ENCODE measurements at regions not wholly inside any gene's neighbourhood (a gene's known extent, or its start where the extent isn't known, plus 50 kb on each side); places are given as distances from the start of the nearest gene placed in this dataset.
"Not testable (repeated sequence)": the region's sequence is repeated elsewhere in the genome, so short reads cannot be mapped to it uniquely, and the experiment has no call there.

DNA sequence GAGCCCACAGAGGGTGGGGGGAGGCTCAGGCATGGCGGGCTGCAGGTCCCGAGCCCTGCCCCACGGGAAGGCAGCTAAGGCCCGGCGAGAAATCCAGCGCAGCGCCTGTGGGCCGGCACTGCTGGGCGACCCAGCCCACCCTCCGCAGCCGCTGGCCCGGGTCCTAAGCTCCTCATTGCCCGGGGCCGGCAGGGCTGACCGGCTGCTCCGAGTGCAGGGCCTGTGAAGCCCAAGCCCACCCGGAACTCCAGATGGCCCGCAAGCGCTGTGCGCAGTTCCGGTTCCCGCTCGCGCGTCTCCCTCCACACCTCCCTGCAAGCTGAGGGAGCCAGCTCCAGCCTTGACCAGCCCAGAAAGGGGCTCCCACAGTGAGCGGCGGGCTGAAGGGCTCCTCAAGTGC is 129.8 kb upstream of the CADM1 start:
- H3K27me3 ChIP-seq (ENCODE audit: control insufficient read depth in 3 of 3, insufficient read depth in 3 of 3, low read depth in 1 of 3, low read length in 3 of 3); H3K18ac ChIP-seq (ENCODE audit: low read length); DNase-seq (ENCODE audit: low spot score); H4K8ac ChIP-seq (ENCODE audit: low read depth, low read length); H3K4me3 ChIP-seq (ENCODE audit: low read length in 2 of 2); H3K4ac ChIP-seq (ENCODE audit: low read length); H3K14ac ChIP-seq (ENCODE audit: low read length); H3K36me3 ChIP-seq (replicated peaks in 1 of 2; ENCODE audit: control insufficient read depth in 2 of 2, insufficient read depth in 2 of 2, low read length in 2 of 2); H3K9me3 ChIP-seq (replicated peaks in 1 of 2; ENCODE audit: control insufficient read depth in 2 of 2, insufficient read depth in 1 of 2, low read depth in 1 of 2, low read length in 2 of 2); H2BK120ac ChIP-seq (ENCODE audit: low read depth, low read length); H2AFZ ChIP-seq (ENCODE audit: low read length); H3K23ac ChIP-seq (ENCODE audit: low read depth, low read length, poor library complexity); H2BK15ac ChIP-seq (ENCODE audit: low read length); H2BK5ac ChIP-seq (ENCODE audit: low read length); H3K9ac ChIP-seq (ENCODE audit: low read depth, low read length, poor library complexity); H2AK5ac ChIP-seq (ENCODE audit: low read depth, low read length); H3K27ac ChIP-seq (replicated peaks; ENCODE audit: low read length); H4K91ac ChIP-seq (ENCODE audit: low read depth, low read length, poor library complexity); H3K4me2 ChIP-seq (ENCODE audit: insufficient read depth, low read length, poor library complexity, severe bottlenecking); H3K79me1 ChIP-seq (ENCODE audit: low read depth, low read length); H2BK12ac ChIP-seq (ENCODE audit: low read length): not testable (repeated sequence)
- no CpG with 5 or more reads among the region's 27 CpGs for WGBS, 2 donors (ENCODE audit: extremely low coverage in 2 of 2, insufficient read length in 2 of 2, insufficient replicate concordance in 1 of 2)
- H3K4me1 ChIP-seq (ENCODE audit: control insufficient read depth in 2 of 2, insufficient read depth in 1 of 2, low read depth in 1 of 2, low read length in 2 of 2), result peaks cover 1 to 17% of the 10 kb centered on the region in 2 donors

DNA sequence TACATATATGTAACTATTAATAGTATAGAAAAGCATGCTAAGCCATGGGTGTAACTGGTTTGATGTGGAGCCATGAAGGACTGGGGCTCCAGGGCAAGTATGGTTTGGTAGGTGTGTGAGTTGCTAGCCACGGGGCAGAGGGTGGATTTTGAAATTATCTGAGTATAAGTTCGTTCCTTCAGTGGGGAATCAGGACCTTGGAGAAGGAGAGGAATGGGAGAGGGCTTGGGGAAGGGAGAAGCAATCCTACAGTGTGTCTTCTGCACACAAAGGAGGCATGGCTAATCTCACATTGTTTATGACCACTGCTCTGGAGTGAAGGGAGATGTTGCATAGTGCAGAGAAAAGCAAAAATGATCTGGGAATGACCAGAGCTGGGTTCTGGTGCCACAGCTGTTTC is 127.8 kb upstream of the CADM1 start:
- H3K36me3 ChIP-seq (replicated peaks in 1 of 2; ENCODE audit: control insufficient read depth in 2 of 2, insufficient read depth in 2 of 2, low read length in 2 of 2), result no peaks in the 10 kb centered on the region
- no peak overlapping the region for H4K91ac ChIP-seq (ENCODE audit: low read depth, low read length, poor library complexity)
- H3K4me1 ChIP-seq (ENCODE audit: control insufficient read depth in 2 of 2, insufficient read depth in 1 of 2, low read depth in 1 of 2, low read length in 2 of 2), result peaks cover 1 to 17% of the 10 kb centered on the region in 2 donors
- no peak overlapping the region for H3K4me2 ChIP-seq (ENCODE audit: insufficient read depth, low read length, poor library complexity, severe bottlenecking)
- H3K9me3 ChIP-seq (replicated peaks in 1 of 2; ENCODE audit: control insufficient read depth in 2 of 2, insufficient read depth in 1 of 2, low read depth in 1 of 2, low read length in 2 of 2), result no peaks in the 10 kb centered on the region
- no peak overlapping the region for H3K18ac ChIP-seq (ENCODE audit: low read length)
- H3K9ac ChIP-seq (ENCODE audit: low read depth, low read length, poor library complexity), result no peak overlapping the region
- no peak overlapping the region for H2BK12ac ChIP-seq (ENCODE audit: low read length)
- no peak overlapping the region for H3K27ac ChIP-seq (replicated peaks; ENCODE audit: low read length)
- H3K23ac ChIP-seq (ENCODE audit: low read depth, low read length, poor library complexity), result no peak overlapping the region
- H3K14ac ChIP-seq (ENCODE audit: low read length), result no peak overlapping the region
- no peak overlapping the region for H3K4me3 ChIP-seq (ENCODE audit: low read length in 2 of 2)
- no CpG with 5 or more reads among the region's 2 CpGs for WGBS, 2 donors (ENCODE audit: extremely low coverage in 2 of 2, insufficient read length in 2 of 2, insufficient replicate concordance in 1 of 2)
- H3K4ac ChIP-seq (ENCODE audit: low read length), result no peak overlapping the region
- no peak overlapping the region for H2BK15ac ChIP-seq (ENCODE audit: low read length)
- H3K27me3 ChIP-seq (ENCODE audit: control insufficient read depth in 3 of 3, insufficient read depth in 3 of 3, low read depth in 1 of 3, low read length in 3 of 3), result no peaks in the 10 kb centered on the region
- H3K79me1 ChIP-seq (ENCODE audit: low read depth, low read length), result no peaks in the 10 kb centered on the region
- no peak overlapping the region for H2AFZ ChIP-seq (ENCODE audit: low read length)
- H2BK5ac ChIP-seq (ENCODE audit: low read length), result no peak overlapping the region
- no peak overlapping the region for H2AK5ac ChIP-seq (ENCODE audit: low read depth, low read length)
- H2BK120ac ChIP-seq (ENCODE audit: low read depth, low read length), result no peak overlapping the region
- DNase-seq (ENCODE audit: low spot score), result no peak
- H4K8ac ChIP-seq (ENCODE audit: low read depth, low read length), result no peak overlapping the region

DNA sequence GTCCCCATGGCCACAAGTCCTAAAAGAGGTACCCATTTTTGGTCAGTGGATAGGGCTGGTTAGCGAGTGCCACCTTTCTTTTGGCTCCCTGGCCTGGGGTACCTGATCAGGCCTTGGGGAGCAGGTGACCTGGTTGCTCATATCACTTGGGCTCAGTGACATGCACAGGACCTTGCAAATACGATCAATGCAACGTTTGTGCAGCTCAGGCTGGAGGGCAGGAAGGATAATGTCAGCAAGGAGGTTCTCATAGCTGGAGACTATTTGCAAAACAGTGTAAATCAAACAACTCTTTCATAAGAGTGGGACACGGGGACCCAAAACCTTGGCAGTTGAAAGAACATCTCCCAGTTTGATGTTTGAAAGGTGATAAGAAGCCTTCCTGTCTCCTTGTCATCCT is 127.4 kb upstream of the CADM1 start:
- Histone ChIP-seq H3K4me3 (ENCODE audit: low read length in 2 of 2) (no peak overlapping the region), H2AK5ac (ENCODE audit: low read depth, low read length) (no peak overlapping the region), H3K9me3 (replicated peaks in 1 of 2; ENCODE audit: control insufficient read depth in 2 of 2, insufficient read depth in 1 of 2, low read depth in 1 of 2, low read length in 2 of 2) (no peaks in the 10 kb centered on the region), H2BK15ac (ENCODE audit: low read length) (no peak overlapping the region), H3K36me3 (replicated peaks in 1 of 2; ENCODE audit: control insufficient read depth in 2 of 2, insufficient read depth in 2 of 2, low read length in 2 of 2) (no peaks in the 10 kb centered on the region), H2BK12ac (ENCODE audit: low read length) (no peak overlapping the region), H3K9ac (ENCODE audit: low read depth, low read length, poor library complexity) (no peak overlapping the region), H4K8ac (ENCODE audit: low read depth, low read length) (no peak overlapping the region), H3K79me1 (ENCODE audit: low read depth, low read length) (no peaks in the 10 kb centered on the region), H2BK5ac (ENCODE audit: low read length) (no peak overlapping the region), H3K14ac (ENCODE audit: low read length) (no peak overlapping the region), H4K91ac (ENCODE audit: low read depth, low read length, poor library complexity) (no peak overlapping the region), H3K27me3 (ENCODE audit: control insufficient read depth in 3 of 3, insufficient read depth in 3 of 3, low read depth in 1 of 3, low read length in 3 of 3) (no peaks in the 10 kb centered on the region), H3K23ac (ENCODE audit: low read depth, low read length, poor library complexity) (no peak overlapping the region), H3K4me2 (ENCODE audit: insufficient read depth, low read length, poor library complexity, severe bottlenecking) (no peak overlapping the region), H3K18ac (ENCODE audit: low read length) (no peak overlapping the region), H3K4ac (ENCODE audit: low read length) (no peak overlapping the region), H3K27ac (replicated peaks; ENCODE audit: low read length) (no peak overlapping the region), H3K4me1 (ENCODE audit: control insufficient read depth in 2 of 2, insufficient read depth in 1 of 2, low read depth in 1 of 2, low read length in 2 of 2) (peaks cover 1 to 16% of the 10 kb centered on the region in 2 donors), H2BK120ac (ENCODE audit: low read depth, low read length) (no peak overlapping the region), H2AFZ (ENCODE audit: low read length) (no peak overlapping the region)
- no CpG with 5 or more reads among the region's 4 CpGs for WGBS, 2 donors (ENCODE audit: extremely low coverage in 2 of 2, insufficient read length in 2 of 2, insufficient replicate concordance in 1 of 2)
- DNase-seq (ENCODE audit: low spot score), result no peak

DNA sequence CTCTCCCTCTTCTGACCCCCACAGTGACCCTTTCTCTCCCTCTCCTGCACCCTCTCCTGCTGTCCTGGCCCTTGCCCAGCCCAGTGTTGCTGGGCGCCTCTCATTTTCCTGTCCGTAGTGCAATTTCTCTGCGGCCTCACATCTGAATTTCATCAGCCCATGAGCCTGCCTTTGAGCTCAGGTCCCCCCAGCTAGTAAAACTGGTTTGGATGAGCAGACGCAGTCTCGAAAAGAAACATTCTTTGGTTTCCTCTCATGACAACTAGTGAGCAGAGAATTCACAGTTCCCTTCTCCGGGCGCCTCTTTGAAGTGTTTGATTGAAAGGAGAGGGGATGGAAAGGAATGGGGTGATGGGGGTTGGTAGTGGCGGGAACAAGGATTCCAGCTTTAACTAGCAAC is 126.0 kb upstream of the CADM1 start:
- WGBS, 2 donors (ENCODE audit: extremely low coverage in 2 of 2, insufficient read length in 2 of 2, insufficient replicate concordance in 1 of 2), result no CpG with 5 or more reads among the region's 8 CpGs

More for the DNA sequence above, 126.0 kb upstream of the CADM1 start:
- no peak overlapping the region for H4K8ac ChIP-seq (ENCODE audit: low read depth, low read length)
- H2BK12ac ChIP-seq (ENCODE audit: low read length), result no peak overlapping the region
- no peak overlapping the region for H3K4me3 ChIP-seq (ENCODE audit: low read length in 2 of 2)
- no peak overlapping the region for H3K23ac ChIP-seq (ENCODE audit: low read depth, low read length, poor library complexity)
- H2BK120ac ChIP-seq (ENCODE audit: low read depth, low read length), result peak overlapping the region; percentile 95
- peak overlapping the region; percentile 31 for H3K4me2 ChIP-seq (ENCODE audit: insufficient read depth, low read length, poor library complexity, severe bottlenecking)
- no peak overlapping the region for H3K14ac ChIP-seq (ENCODE audit: low read length)
- no peaks in the 10 kb centered on the region for H3K79me1 ChIP-seq (ENCODE audit: low read depth, low read length)
- no peak overlapping the region for H3K4ac ChIP-seq (ENCODE audit: low read length)
- no peak overlapping the region for H2BK15ac ChIP-seq (ENCODE audit: low read length)
- no peaks in the 10 kb centered on the region for H3K9me3 ChIP-seq (replicated peaks in 1 of 2; ENCODE audit: control insufficient read depth in 2 of 2, insufficient read depth in 1 of 2, low read depth in 1 of 2, low read length in 2 of 2)
- no peaks in the 10 kb centered on the region for H3K27me3 ChIP-seq (ENCODE audit: control insufficient read depth in 3 of 3, insufficient read depth in 3 of 3, low read depth in 1 of 3, low read length in 3 of 3)
- no peak overlapping the region for H3K9ac ChIP-seq (ENCODE audit: low read depth, low read length, poor library complexity)
- H2BK5ac ChIP-seq (ENCODE audit: low read length), result no peak overlapping the region
- peak overlapping the region; percentile 86 for H2AFZ ChIP-seq (ENCODE audit: low read length)
- peak overlapping the region; percentile 92 for H3K18ac ChIP-seq (ENCODE audit: low read length)
- peaks cover 1 to 27% of the 10 kb centered on the region in 2 donors for H3K4me1 ChIP-seq (ENCODE audit: control insufficient read depth in 2 of 2, insufficient read depth in 1 of 2, low read depth in 1 of 2, low read length in 2 of 2)
- no peaks in the 10 kb centered on the region for H3K36me3 ChIP-seq (replicated peaks in 1 of 2; ENCODE audit: control insufficient read depth in 2 of 2, insufficient read depth in 2 of 2, low read length in 2 of 2)
- no peak overlapping the region for H4K91ac ChIP-seq (ENCODE audit: low read depth, low read length, poor library complexity)
- no peak for DNase-seq (ENCODE audit: low spot score)
- H2AK5ac ChIP-seq (ENCODE audit: low read depth, low read length), result no peak overlapping the region
- H3K27ac ChIP-seq (replicated peaks; ENCODE audit: low read length), result peak overlapping the region; percentile 20

All from neuronal stem cell (in vitro differentiated cells).